ENCODE measurements at regions not wholly inside any gene's neighbourhood (a gene's known extent, or its start where the extent isn't known, plus 50 kb on each side); places are given as distances from the start of the nearest gene placed in this dataset.

DNA sequence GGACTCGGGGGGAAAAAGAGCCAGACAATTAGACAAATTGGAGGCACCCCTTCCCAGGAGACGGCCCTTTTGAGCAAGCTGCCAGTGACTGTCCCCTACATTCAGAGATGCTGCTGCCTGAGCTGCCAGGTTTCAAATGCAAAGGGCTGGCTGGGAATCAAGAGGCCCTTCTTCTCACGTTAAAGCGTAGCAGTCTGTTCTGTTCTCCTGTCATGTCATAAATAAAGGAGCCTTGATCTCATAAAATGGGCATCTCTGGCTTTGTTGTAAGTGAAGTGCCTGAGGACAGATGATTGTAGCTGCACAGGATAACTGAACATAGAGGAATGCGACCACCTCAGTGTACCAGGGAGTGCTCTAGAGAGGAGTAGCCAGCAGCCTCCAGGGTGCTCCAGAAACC lies 917.9 kb downstream of the GRID1 start:
- TF ChIP-seq, protein P1, sequence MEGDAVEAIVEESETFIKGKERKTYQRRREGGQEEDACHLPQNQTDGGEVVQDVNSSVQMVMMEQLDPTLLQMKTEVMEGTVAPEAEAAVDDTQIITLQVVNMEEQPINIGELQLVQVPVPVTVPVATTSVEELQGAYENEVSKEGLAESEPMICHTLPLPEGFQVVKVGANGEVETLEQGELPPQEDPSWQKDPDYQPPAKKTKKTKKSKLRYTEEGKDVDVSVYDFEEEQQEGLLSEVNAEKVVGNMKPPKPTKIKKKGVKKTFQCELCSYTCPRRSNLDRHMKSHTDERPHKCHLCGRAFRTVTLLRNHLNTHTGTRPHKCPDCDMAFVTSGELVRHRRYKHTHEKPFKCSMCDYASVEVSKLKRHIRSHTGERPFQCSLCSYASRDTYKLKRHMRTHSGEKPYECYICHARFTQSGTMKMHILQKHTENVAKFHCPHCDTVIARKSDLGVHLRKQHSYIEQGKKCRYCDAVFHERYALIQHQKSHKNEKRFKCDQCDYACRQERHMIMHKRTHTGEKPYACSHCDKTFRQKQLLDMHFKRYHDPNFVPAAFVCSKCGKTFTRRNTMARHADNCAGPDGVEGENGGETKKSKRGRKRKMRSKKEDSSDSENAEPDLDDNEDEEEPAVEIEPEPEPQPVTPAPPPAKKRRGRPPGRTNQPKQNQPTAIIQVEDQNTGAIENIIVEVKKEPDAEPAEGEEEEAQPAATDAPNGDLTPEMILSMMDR (IDR thresholded peaks at IDR 0.05), result no peak
- no peak for TF ChIP-seq POLR2A (IDR thresholded peaks at IDR 0.05)
